Jurkat, Clone E6-1 (cell line): ENCODE measurements at regions not wholly inside any gene's neighbourhood (a gene's known extent, or its start where the extent isn't known, plus 50 kb on each side); places are given as distances from the start of the nearest gene placed in this dataset.
A peak's percentile ranks its signal among the peaks of the same experiment; 100 is the strongest.
"Not testable (repeated sequence)": the region's sequence is repeated elsewhere in the genome, so short reads cannot be mapped to it uniquely, and the experiment has no call there.

Source experiments
- DNase-seq: peaks from one replicate; pipeline ENCODE4 v3.0.0-alpha.2; 2011; ENCODE audit warnings: low read depth, low spot score
- H3K4me3 ChIP-seq: 2 replicates; pipeline ENCODE4 v1.5.1; 2011; ENCODE audit warnings: mild to moderate bottlenecking, low read length, control low read depth, moderate library complexity

GRCh38 chr2:176795823-176796222 is 416.8 kb upstream of the HNRNPA3 start:
- DNase-seq = no peak
- H3K4me3 ChIP-seq = no peak overlapping the region

DNA sequence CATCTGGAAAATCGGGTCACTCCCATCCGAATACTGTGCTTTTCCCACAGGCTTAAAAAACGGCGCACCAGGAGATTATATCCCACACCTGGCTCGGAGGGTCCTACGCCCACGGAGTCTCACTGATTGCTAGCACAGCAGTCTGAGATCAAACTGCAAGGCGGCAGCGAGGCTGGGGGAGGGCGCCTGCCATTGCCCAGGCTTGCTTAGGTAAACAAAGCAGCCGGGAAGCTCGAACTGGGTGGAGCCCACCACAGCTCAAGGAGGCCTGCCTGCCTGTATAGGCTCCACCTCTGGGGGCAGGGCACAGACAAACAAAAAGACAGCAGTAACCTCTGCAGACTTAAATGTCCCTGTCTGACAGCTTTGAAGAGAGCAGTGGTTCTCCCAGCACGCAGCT is 415.9 kb upstream of the HNRNPA3 start:
- DNase-seq = not testable (repeated sequence)

GRCh38 chr2:176804392-176804791 is 408.2 kb upstream of the HNRNPA3 start:
- no peak for DNase-seq
- H3K4me3 ChIP-seq = no peak overlapping the region

More for the DNA sequence above, 415.9 kb upstream of the HNRNPA3 start:
- not testable (repeated sequence) for H3K4me3 ChIP-seq

GRCh38 chr2:176805345-176805744 is 407.2 kb upstream of the HNRNPA3 start:
- DNase-seq = no peak
- no peak overlapping the region for H3K4me3 ChIP-seq

DNA sequence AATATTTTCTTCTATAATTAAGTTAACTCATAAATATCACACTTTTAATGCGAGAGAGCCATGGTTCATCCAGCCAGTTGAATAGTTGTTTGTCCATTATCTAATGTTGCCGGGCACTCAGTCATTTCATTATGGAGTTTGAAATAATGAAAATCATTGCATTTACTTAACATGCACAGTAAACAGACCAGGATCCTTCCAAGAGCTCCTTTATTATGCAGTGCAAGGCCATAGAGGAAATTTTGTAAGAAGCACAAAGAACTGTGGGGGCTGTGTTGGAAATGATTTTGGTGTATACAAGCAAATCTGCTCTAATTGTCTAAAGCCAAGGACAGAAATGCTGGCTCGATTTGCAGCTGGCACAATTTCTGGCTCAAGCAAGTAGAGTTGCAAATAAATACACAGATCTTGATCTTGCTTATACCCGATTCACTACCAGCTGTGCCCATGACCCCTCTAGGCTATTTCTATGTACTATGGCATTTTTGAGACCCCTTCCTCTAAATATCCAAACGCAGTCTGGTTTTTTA is 400.3 kb upstream of the HNRNPA3 start:
- DNase-seq = no peak

DNA sequence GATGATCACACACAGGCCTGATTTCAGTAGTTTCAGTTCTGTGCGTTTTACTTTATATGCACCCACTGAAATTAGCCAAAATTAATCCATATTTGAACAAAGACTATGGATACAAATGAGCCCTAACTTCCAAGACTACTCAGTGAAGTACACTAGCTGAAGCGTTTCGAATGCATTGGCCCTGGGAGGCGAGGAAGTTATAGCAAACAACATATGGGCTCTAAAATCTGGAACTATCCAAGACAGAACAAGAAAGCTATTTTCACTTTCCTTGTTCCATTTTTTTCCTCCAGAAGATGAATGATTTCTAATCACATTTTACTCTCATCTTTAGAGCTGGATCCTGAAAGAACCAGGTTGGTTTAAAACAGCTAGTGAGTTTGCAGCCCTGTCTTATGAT is 399.4 kb upstream of the HNRNPA3 start:
- DNase-seq = no peak
- H3K4me3 ChIP-seq = no peak overlapping the region

More for the DNA sequence above, 400.3 kb upstream of the HNRNPA3 start:
- H3K4me3 ChIP-seq = no peak overlapping the region

GRCh38 chr2:176813621-176814049 is 399.0 kb upstream of the HNRNPA3 start:
- no peak for DNase-seq
- no peak overlapping the region for H3K4me3 ChIP-seq

DNA sequence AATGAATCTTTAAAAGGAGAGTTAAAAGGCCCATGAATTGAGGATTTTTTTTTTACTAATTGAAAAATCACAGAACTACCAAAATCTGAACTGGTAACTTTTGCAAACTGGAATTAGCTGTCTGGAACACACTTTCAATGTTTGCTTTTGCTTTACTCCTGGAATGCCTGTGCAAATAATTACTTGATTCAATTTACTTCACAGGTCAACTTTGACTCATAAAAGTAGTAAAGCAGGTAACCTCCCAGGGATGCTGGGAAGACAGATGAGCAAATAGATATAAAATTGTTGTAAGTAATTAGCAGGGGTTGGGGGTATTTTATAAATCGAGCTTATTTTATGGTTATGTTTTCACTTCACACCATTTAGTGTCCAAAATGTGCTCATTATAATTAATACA is 398.3 kb upstream of the HNRNPA3 start:
- DNase-seq = no peak
- H3K4me3 ChIP-seq = no peak overlapping the region

- H3K4me3 ChIP-seq = no peak overlapping the region
Observed at GRCh38 chr2:176814740-176815367, 397.7 kb upstream of the HNRNPA3 start.

DNA sequence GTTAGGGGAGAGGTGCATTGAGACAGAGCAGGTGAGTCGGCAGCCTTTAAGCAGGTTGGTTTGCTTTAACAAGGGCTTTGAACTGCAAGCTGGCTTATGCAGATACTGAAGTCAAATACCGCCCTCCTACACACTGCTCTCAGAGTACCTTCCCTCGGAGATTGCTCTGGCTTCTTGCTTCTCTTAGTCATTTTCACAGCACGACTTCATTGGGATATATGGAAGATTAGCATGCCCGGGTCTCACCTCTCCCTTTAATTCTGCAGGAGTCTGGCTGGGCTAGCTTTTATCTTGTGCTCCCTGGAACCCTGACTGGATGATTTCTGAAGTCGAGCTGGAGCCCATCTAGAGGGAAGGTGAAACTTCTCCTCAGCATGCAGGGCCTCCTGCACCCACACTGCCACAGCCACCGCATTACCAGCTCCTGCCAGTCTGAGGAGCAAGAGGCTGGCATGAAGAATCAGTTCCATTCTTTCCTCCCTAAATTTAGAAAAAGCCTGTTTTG is 395.5 kb upstream of the HNRNPA3 start:
- DNase-seq = no peak
- H3K4me3 ChIP-seq = no peak overlapping the region

More at GRCh38 chr2:176814740-176815367, 397.7 kb upstream of the HNRNPA3 start:
- DNase-seq = peak; percentile 44

DNA sequence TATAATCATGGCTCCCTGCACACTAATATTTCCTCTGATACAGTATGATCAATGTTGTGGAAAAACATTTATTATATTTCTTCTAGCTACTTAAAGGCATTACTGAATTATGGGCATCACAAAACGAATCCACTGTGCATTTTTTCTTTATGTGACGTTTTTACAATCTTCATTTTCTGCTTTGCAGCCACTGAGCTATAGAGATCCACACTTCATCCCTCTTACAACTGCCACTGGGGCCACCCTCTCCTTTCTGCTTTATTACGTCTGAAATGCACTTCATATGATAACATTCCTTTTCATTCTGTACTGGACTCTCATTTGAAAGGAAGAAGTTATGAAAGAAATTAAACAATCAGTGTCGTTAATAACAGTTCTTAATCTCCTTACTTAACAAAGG is 394.5 kb upstream of the HNRNPA3 start:
- no peak for DNase-seq
- no peak overlapping the region for H3K4me3 ChIP-seq

DNA sequence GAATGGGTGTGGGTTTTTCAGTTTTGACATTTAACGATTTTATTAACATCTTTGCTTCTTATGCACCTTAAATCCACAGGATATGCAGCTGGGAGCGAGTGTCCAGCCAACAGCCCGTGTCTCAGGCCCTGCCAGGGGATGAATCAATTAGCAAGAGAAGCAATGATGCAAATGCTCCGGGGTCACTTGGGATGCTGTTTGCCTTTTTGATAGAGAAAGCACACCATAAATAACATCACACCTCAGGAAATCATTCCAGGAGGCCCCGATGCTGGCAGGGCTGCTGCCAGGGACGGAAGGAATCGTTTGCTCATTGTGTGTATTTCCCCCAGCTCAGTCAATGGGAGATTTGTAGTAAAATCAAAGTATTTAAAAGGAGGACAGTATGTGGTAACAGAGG is 394.0 kb upstream of the HNRNPA3 start:
- no peak for DNase-seq
- no peak overlapping the region for H3K4me3 ChIP-seq

GRCh38 chr2:176819306-176819705 is 393.3 kb upstream of the HNRNPA3 start:
- H3K4me3 ChIP-seq = no peak overlapping the region
- DNase-seq = no peak

DNA sequence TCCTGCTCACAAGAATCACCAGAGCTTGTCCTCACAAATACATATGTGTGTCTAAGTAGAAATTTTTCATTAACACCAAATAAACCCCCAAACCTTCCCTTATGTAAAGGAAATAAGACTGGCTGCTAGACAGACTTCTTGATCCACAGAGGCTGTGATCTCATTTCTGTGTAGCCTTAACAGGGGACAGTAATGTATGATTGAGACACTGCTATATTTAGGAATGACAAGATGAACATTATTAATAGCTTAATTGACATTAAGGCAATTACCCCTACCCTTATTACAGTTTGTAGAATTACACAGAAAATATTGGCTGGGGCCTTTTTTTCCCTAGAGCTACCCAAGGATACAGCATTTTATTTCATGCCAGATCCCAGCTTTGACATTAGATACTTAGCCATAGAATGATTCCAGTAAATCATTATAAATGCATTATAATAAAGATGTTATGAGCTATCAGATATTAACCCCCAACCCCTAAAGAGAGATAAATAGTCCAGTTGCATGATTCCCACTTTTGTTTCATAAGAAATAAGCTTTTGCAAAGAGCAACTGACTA is 392.1 kb upstream of the HNRNPA3 start:
- DNase-seq = no peak
- no peak overlapping the region for H3K4me3 ChIP-seq

DNA sequence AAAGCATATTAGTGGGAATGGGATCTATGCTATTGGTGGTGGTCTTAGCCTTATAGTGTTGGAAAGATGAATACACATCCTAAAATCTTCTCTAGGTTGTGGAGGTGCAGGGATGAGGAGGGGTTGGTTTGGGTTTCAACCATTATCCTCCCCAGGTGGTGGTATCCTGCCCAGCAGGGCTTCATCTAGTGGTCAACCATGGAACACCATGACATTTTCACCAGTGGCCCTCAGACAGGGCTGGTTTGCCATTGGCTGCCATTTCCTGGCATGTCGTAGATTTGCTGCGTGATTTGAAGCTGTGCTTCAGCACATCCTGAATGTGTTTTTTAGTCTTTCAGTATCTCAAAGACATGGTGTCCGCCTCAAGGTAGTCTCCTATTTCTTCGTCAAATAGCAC is 391.2 kb upstream of the HNRNPA3 start:
- no peak for DNase-seq
- no peak overlapping the region for H3K4me3 ChIP-seq

GRCh38 chr2:176822060-176822459 is 390.5 kb upstream of the HNRNPA3 start:
- no peak for DNase-seq
- H3K4me3 ChIP-seq = no peak overlapping the region

DNA sequence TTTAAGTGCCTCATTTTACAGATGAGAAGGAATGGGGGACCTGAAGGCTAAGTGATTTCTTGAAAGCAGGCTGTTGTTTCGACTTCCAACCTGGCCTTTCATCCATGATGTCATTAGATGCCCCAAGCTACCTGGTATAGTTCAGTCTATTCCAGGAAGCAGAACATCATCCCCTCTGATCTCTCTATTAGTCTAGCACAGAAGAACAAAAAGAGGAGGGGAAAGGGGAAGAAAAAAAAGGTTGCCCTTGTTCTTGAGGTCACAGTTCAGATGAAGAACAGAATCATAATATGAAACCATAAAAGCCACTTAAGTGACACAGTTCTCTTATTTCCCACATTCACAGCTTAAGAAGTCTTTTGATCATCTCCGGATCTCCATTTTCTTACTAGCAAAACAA is 386.2 kb upstream of the HNRNPA3 start:
- no peak overlapping the region for H3K4me3 ChIP-seq
- peak; percentile 80 for DNase-seq

- no peak overlapping the region for H3K4me3 ChIP-seq
- DNase-seq = no peak
Observed at GRCh38 chr2:176826984-176827668, 385.5 kb upstream of the HNRNPA3 start.

- peak; percentile 63 for DNase-seq
Observed at GRCh38 chr2:176830362-176830761, 382.2 kb upstream of the HNRNPA3 start.

GRCh38 chr2:176832086-176832485 is 380.5 kb upstream of the HNRNPA3 start:
- no peak for DNase-seq
- no peak overlapping the region for H3K4me3 ChIP-seq

More at GRCh38 chr2:176830362-176830761, 382.2 kb upstream of the HNRNPA3 start:
- H3K4me3 ChIP-seq = no peak overlapping the region
